GM13977 (cell line): ENCODE measurements at regions not wholly inside any gene's neighbourhood (a gene's known extent, or its start where the extent isn't known, plus 50 kb on each side); places are given as distances from the start of the nearest gene placed in this dataset.

Experiments used
- DNase-seq: peaks from one replicate; pipeline ENCODE4 v3.0.0; 2012; ENCODE audit warnings: low spot score
- in situ Hi-C: fragments of 300-500 bp; cut with MboI; formaldehyde crosslinking; loops from one replicate; pipeline ENCODE4 v1.12.0; 2022; ENCODE audit warnings: low sequenced_read_pairs, low pct_unique_long_range_greater_than_20kb, mixed read lengths, inconsistent platforms; ENCODE audit not compliant: unreplicated experiment
- TF ChIP-seq, protein P1 (sequence below): IDR thresholded peaks from 2 replicates; pipeline ENCODE4 v1.5.1; 2012; ENCODE audit warnings: mild to moderate bottlenecking, control low read depth; ENCODE audit not compliant: insufficient read depth; ENCODE audit errors: extremely low read depth, missing control alignments

DNA sequence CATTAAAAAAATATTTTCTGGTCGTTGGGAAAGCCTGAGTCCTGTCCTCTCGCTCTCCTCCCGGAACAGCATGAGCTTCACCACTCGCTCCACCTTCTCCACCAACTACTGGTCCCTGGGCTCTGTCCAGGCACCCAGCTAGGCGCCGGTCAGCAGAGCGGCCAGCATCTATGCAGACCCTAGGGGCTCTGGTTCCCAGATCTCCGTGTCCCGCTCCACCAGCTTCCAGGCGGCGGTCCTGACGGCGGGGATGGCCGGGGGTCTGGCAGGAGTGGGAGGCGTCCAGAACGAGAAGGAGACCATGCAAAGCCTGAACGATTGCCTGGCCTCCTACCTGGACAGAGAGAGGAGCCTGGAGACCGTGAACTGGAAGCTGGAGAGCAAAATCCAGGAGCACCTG is 807.2 kb upstream of the NDST4 start:
- TF ChIP-seq, protein P1, sequence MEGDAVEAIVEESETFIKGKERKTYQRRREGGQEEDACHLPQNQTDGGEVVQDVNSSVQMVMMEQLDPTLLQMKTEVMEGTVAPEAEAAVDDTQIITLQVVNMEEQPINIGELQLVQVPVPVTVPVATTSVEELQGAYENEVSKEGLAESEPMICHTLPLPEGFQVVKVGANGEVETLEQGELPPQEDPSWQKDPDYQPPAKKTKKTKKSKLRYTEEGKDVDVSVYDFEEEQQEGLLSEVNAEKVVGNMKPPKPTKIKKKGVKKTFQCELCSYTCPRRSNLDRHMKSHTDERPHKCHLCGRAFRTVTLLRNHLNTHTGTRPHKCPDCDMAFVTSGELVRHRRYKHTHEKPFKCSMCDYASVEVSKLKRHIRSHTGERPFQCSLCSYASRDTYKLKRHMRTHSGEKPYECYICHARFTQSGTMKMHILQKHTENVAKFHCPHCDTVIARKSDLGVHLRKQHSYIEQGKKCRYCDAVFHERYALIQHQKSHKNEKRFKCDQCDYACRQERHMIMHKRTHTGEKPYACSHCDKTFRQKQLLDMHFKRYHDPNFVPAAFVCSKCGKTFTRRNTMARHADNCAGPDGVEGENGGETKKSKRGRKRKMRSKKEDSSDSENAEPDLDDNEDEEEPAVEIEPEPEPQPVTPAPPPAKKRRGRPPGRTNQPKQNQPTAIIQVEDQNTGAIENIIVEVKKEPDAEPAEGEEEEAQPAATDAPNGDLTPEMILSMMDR, result no peak
- in situ Hi-C loops, result no loop called here
- no peak for DNase-seq

DNA sequence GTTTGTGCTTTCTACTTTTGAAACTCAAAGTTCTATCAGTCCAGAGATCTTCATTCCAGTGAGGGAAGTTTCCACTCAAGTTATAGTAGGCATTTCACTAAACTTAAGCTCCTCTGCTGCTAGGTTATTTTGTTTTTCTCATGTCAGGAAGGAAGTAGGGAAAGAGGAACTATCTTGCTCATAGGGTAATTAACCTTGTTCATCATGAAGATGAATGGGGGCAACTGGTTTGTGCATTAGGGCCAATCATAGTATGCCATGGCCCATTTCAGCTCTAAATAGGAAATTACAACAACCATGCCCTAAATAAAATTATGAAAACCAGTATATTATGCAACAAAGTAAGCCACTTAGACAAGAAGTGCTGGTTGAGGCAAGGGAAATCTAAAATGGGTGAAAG is 804.7 kb upstream of the NDST4 start:
- TF ChIP-seq, protein P1, result no peak
- in situ Hi-C loops, result no loop called here
- DNase-seq, result no peak

DNA sequence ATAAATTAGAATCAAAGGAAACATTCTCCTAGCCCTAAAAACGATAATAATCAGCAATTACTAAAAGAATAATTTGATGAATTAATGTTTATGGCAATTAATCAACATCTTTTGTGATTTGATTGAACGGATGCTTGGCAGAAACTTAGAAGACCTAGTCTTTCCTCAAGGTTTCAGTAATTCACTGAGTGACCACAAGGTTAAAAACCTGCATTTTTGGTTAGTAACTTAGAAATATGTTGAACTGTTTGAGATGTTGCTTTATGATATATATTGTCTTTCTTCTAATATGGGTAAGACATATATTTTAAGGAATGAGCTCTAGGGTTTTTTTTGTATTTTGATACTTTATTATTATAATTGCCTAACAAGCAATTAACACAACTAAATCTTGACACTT is 793.0 kb upstream of the NDST4 start:
- no peak for DNase-seq
- TF ChIP-seq, protein P1, result no peak
- in situ Hi-C loops, result no loop called here

DNA sequence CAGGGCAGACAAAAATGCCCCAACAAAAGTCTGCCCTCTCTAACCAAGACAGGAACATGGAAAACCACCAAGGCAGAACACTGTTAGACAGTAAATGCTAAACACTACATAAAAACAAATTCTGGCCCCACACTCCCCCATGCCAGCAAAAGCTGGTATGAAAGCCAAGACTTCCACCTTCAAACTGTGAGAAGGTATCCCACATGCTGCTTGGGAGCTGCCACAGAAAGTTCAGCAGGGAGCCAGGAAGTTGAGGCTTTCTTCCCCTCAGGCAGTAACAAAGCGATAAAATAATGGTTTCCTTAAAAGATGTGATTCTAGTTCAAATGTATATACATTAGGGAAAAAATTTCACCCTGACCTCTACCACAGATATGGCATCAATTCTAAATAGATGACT is 770.4 kb upstream of the NDST4 start:
- in situ Hi-C loops, result no loop called here
- TF ChIP-seq, protein P1, result no peak
- DNase-seq, result no peak

DNA sequence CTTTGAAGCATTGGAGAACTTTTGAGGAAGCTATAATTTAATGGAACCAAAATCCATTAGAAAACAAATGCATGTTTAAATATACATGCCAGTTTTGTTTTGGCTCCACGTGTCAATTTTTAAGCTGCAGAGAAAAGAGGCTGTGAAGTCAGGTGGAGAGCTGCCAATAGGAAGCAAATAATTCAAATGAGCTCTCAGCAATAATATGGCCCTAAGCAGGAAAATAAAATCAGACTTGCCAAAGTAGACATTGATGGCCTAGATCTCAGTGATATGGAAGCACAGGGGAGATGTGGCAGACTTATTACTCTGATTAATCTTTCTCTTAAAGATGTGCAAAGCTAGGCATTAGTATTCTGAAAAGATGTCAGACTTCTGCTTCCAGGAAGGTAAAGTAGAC is 769.8 kb upstream of the NDST4 start:
- TF ChIP-seq, protein P1, result no peak
- no peak for DNase-seq
- in situ Hi-C loops, result no loop called here

DNA sequence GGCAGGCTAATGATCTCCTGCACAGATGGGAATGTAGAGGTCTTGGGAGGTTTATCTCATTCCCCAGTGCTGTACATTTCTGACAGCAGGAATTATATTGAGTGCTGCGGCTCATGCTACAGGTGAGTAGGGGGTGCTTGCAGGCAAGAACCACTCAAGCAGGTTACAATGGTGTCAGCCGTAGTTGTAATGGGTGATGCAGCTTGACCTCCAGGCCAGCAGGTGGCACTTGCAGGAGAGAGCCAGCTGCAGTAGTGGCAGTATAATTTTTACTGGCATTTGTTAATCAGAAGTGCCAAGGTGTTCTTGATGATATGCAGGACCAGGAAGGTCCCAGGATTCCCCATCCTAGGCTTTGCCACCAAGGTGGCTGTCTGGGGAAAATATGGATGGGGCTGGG is 759.6 kb upstream of the NDST4 start:
- no peak for DNase-seq
- TF ChIP-seq, protein P1, result peak; percentile 43
- in situ Hi-C loops, result loop anchor here (25.0 kb wide), 1 partner anchor 786 kb away; no protein-coding TSS in a partner anchor

DNA sequence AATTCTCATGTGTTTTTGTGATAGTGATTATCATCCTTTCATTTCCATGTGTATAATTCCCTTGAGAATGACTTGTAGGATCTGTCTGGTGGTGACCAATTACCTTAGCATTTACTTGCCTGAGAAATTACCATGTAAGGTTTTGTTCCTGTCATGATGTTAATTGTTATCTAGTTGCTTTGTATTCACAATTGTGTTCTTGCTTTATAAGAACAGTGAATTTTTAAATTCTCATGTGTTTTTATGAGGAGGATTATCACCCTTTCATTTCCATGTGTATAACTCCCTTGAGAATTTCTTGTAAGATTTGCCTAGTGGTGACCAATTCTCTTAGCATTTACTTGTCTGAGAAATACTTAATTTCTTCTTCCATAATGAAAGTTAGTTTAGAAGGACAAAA is 758.2 kb upstream of the NDST4 start:
- TF ChIP-seq, protein P1, result no peak
- DNase-seq, result no peak
- in situ Hi-C loops, result loop anchor here (25.0 kb wide), 1 partner anchor 784 kb away; no protein-coding TSS in a partner anchor
